ENCODE measurements at regions not wholly inside any gene's neighbourhood (a gene's known extent, or its start where the extent isn't known, plus 50 kb on each side); places are given as distances from the start of the nearest gene placed in this dataset.

DNA sequence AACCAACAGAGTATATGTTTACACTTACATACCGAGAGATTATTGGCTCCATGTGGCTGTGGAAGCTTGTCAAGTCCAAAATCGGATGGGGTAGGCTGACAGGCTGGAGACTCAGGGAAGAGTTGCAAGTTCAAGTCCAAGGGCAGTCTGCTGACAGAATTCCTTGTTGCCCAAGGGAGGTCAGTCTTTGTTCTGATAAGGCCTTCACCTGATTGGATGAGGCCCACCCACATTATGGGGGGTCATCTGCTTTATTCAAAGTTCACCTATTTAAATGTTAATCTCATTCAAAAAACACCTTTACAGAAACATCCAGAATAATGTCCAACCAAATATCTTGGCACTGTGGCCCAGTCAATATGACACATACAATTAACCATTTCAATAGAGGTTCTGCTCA is 452.4 kb downstream of the KLF12 start:
- TF ChIP-seq, protein P1, sequence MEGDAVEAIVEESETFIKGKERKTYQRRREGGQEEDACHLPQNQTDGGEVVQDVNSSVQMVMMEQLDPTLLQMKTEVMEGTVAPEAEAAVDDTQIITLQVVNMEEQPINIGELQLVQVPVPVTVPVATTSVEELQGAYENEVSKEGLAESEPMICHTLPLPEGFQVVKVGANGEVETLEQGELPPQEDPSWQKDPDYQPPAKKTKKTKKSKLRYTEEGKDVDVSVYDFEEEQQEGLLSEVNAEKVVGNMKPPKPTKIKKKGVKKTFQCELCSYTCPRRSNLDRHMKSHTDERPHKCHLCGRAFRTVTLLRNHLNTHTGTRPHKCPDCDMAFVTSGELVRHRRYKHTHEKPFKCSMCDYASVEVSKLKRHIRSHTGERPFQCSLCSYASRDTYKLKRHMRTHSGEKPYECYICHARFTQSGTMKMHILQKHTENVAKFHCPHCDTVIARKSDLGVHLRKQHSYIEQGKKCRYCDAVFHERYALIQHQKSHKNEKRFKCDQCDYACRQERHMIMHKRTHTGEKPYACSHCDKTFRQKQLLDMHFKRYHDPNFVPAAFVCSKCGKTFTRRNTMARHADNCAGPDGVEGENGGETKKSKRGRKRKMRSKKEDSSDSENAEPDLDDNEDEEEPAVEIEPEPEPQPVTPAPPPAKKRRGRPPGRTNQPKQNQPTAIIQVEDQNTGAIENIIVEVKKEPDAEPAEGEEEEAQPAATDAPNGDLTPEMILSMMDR (IDR thresholded peaks at IDR 0.05), result no peak
- Histone ChIP-seq H3K4me2 (replicated peaks; ENCODE audit: extremely low read depth, low read length, poor library complexity, severe bottlenecking) (no peak overlapping the region), H3K4me1 (ENCODE audit: control insufficient read depth in 1 of 2, insufficient read depth in 2 of 2, low read length in 2 of 2) (no peaks in the 10 kb centered on the region), H3K27me3 (ENCODE audit: control insufficient read depth in 2 of 2, insufficient read depth in 2 of 2, low read length in 2 of 2) (no peaks in the 10 kb centered on the region), H3K36me3 (replicated peaks in 1 of 2; ENCODE audit: control insufficient read depth in 1 of 2, insufficient read depth in 2 of 2, low read length in 2 of 2) (no peaks in the 10 kb centered on the region), H3K9ac (ENCODE audit: insufficient read depth, low read length, poor library complexity, severe bottlenecking) (no peak overlapping the region), H2AFZ (ENCODE audit: insufficient read depth, low read depth, low read length, poor library complexity, severe bottlenecking) (no peak overlapping the region), H3K4me3 (replicated peaks in 1 of 3; ENCODE audit: low read depth in 2 of 3, low read length in 3 of 3) (no peak overlapping the region), H3K9me3 (replicated peaks in 1 of 2; ENCODE audit: control insufficient read depth in 1 of 2, insufficient read depth in 1 of 2, low read length in 2 of 2) (no peaks in the 10 kb centered on the region), H4K20me1 (ENCODE audit: insufficient read depth, low read length) (no peaks in the 10 kb centered on the region), H3K79me2 (ENCODE audit: insufficient read depth, low read length) (no peaks in the 10 kb centered on the region), H3K27ac (ENCODE audit: low read depth in 1 of 2, low read length in 2 of 2) (no peak overlapping the region)
- Mint-ChIP-seq H3K9me3 (peaks cover 0 to 11% (median 0%) of the 10 kb centered on the region in 7 donors), H3K4me1 (no peaks in the 10 kb centered on the region), H3K27me3 (ENCODE audit: low read depth in 3 of 3) (no peaks in the 10 kb centered on the region), H3K4me3 (no peak overlapping the region), H3K36me3 (no peaks in the 10 kb centered on the region), H3K27ac (no peak overlapping the region)
- no peak for DNase-seq
- 83% methylated on average over 2 of the region's 2 CpGs for WGBS (ENCODE audit: insufficient coverage)
- intact Hi-C loops (cut with micrococcal nuclease), result no loop called here

DNA sequence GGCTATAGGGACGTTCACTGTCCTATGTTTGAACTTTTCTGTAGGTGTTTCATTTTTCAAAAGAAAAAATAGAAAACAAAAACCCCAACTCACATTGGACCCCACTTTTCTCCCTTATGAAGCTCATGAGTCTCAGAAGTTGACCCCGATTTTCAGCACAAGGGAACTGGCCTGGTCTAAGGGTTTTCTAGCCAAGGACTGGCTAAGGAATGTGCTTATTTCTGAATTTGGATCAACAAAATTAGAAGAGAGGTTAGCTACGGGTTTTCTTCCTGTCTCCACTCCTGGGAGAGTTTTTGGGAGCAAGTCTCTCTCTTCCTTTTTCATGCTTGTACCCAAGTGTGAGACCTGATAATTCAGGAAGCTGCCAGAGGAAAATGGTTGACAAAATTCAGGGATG is 453.2 kb downstream of the KLF12 start:
- Histone ChIP-seq H3K9me3 (replicated peaks in 1 of 2; ENCODE audit: control insufficient read depth in 1 of 2, insufficient read depth in 1 of 2, low read length in 2 of 2) (no peaks in the 10 kb centered on the region), H3K27ac (ENCODE audit: low read depth in 1 of 2, low read length in 2 of 2) (no peak overlapping the region), H3K9ac (ENCODE audit: insufficient read depth, low read length, poor library complexity, severe bottlenecking) (no peak overlapping the region), H3K4me2 (replicated peaks; ENCODE audit: extremely low read depth, low read length, poor library complexity, severe bottlenecking) (no peak overlapping the region), H3K79me2 (ENCODE audit: insufficient read depth, low read length) (no peaks in the 10 kb centered on the region), H3K36me3 (replicated peaks in 1 of 2; ENCODE audit: control insufficient read depth in 1 of 2, insufficient read depth in 2 of 2, low read length in 2 of 2) (no peaks in the 10 kb centered on the region), H2AFZ (ENCODE audit: insufficient read depth, low read depth, low read length, poor library complexity, severe bottlenecking) (no peak overlapping the region), H3K4me1 (ENCODE audit: control insufficient read depth in 1 of 2, insufficient read depth in 2 of 2, low read length in 2 of 2) (no peaks in the 10 kb centered on the region), H3K27me3 (ENCODE audit: control insufficient read depth in 2 of 2, insufficient read depth in 2 of 2, low read length in 2 of 2) (no peaks in the 10 kb centered on the region), H3K4me3 (replicated peaks in 1 of 3; ENCODE audit: low read depth in 2 of 3, low read length in 3 of 3) (no peak overlapping the region), H4K20me1 (ENCODE audit: insufficient read depth, low read length) (no peaks in the 10 kb centered on the region)
- peaks cover 0 to 11% (median 0%) of the 10 kb centered on the region in 7 donors for H3K9me3 Mint-ChIP-seq
- H3K4me3 Mint-ChIP-seq, result no peak overlapping the region
- no CpG with 5 or more reads among the region's 3 CpGs for WGBS (ENCODE audit: insufficient coverage)
- H3K27me3 Mint-ChIP-seq (ENCODE audit: low read depth in 3 of 3), result no peaks in the 10 kb centered on the region
- no peaks in the 10 kb centered on the region for H3K4me1 Mint-ChIP-seq
- intact Hi-C loops (cut with micrococcal nuclease), result no loop called here
- H3K27ac Mint-ChIP-seq, result no peak overlapping the region
- no peak for DNase-seq
- no peaks in the 10 kb centered on the region for H3K36me3 Mint-ChIP-seq
- TF ChIP-seq, protein P1 (IDR thresholded peaks at IDR 0.05), result no peak

Data from CD14-positive monocyte (primary cell).